LNCaP clone FGC (cell line): ENCODE measurements at regions not wholly inside any gene's neighbourhood (a gene's known extent, or its start where the extent isn't known, plus 50 kb on each side); places are given as distances from the start of the nearest gene placed in this dataset.
A peak's percentile ranks its signal among the peaks of the same experiment; 100 is the strongest.

Experiments used
- DNase-seq: peaks from one replicate; pipeline ENCODE4 v3.0.0-alpha.2; 2011; ENCODE audit warnings: low read depth
- H3K4me3 ChIP-seq: 2 replicates; pipeline ENCODE4 v1.5.1; 2011; ENCODE audit warnings: mild to moderate bottlenecking, low read depth, low read length, control low read depth
- TF ChIP-seq, protein P1 (sequence below): IDR thresholded peaks from 2 replicates; pipeline ENCODE4 v1.5.1; 2012; ENCODE audit warnings: mild to moderate bottlenecking; ENCODE audit not compliant: control insufficient read depth, insufficient read depth; ENCODE audit errors: extremely low read depth

DNA sequence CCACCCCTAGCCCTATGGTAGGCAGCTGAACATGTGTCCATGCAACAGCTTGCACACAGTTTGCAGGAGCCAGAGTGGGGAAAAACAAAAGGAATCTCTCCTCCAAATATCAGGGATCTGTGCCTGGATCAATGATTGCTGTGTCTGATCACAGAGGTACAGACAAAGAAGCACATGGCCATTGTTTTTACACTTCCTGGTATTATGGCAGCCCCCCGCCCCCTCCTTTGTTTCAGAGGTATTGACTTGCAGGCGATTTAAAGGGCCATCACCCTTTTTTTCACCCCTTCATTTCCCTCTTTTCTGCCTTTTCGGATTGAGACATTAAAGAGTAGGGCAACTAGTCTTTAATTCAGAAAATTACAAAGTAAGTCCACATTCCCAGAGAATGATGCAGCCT, 453.0 kb upstream of the LUZP2 start:
- DNase-seq = no peak
- TF ChIP-seq, protein P1, sequence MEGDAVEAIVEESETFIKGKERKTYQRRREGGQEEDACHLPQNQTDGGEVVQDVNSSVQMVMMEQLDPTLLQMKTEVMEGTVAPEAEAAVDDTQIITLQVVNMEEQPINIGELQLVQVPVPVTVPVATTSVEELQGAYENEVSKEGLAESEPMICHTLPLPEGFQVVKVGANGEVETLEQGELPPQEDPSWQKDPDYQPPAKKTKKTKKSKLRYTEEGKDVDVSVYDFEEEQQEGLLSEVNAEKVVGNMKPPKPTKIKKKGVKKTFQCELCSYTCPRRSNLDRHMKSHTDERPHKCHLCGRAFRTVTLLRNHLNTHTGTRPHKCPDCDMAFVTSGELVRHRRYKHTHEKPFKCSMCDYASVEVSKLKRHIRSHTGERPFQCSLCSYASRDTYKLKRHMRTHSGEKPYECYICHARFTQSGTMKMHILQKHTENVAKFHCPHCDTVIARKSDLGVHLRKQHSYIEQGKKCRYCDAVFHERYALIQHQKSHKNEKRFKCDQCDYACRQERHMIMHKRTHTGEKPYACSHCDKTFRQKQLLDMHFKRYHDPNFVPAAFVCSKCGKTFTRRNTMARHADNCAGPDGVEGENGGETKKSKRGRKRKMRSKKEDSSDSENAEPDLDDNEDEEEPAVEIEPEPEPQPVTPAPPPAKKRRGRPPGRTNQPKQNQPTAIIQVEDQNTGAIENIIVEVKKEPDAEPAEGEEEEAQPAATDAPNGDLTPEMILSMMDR = no peak
- no peak overlapping the region for H3K4me3 ChIP-seq

DNA sequence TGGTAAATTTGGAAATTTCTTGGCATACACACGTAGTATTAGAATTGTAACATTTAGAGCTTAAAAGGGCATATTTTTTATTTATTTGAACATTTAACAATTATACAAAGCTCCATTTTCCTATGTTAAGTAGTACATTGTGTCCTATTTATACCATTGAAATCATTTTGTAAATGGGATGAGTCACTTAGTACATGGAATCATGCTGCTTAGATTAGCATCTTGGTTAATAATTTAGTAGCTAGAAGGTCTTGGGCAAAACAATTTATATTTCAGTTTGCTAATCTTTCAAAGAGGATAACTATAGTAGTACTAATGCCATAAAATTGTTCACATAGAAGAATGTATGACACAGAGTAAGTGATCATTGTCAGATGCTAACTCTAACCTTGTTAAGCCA, 450.1 kb upstream of the LUZP2 start:
- no peak for DNase-seq
- no peak overlapping the region for H3K4me3 ChIP-seq
- TF ChIP-seq, protein P1 = no peak

DNA sequence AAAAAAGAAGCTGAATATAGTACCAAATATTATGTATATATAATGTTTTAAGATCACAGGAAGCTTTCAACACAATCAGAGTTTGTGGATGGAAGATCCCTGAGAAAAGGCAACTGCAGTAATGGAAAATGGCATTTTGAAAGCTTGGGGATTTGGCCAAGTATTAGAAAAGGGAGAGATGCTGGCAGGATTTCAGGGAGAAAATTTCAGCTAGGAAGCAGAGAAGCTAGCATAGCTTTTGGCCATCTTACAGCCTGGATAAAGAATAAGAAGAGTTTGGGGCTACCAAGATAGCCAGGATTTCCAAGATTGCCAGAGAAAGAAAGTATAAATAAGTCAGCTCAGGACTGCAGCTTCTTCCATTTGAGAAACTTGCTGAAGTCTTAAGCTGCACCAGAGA, 440.8 kb upstream of the LUZP2 start:
- no peak for DNase-seq
- TF ChIP-seq, protein P1 = no peak
- no peak overlapping the region for H3K4me3 ChIP-seq

DNA sequence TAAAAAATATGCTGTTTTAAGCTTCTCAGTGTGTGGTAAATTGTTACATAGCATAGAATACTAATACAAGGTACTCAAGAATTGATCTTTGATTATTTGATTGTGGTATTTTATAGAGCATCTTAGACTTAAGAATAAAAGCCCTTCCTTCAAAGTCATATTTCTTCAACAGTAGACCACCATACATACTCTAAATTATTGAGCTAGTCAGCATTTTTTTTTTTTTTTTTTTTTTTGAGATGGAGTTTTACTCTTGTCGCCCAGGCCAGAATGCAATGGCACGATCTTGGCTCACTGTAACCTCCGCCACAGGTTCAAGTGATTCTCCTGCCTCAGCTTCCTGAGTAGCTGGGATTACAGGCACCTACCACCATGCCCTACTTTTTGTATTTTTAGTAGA, 436.7 kb upstream of the LUZP2 start:
- TF ChIP-seq, protein P1 = no peak
- no peak overlapping the region for H3K4me3 ChIP-seq
- no peak for DNase-seq

DNA sequence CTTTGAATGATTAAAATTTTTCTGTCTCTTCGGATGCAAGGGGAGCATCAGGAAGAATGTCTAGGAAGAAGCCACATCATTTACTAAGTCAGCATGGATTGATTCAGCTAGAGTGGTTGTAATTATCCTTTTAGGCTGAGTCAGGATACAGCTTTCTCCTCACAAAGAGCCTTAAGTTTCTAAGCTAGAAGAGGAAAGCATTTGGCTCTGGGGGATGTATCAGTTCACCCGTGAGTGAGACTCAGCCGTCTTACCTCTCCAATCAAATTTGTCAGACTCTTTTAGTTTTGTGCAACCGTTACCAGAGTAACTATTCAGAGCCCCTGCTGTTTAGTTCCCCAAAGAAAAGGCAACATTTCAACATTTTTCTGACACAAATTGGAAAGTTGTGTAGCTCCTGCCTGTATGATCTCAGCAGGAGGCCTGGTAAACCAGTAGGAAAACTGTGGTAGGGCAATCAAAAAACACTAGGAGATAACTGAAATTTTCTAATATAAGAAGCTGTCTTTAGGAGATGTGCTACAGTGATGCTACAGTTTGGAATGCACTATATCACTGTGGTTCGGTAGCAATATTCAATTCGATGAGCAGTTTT, 432.4 kb upstream of the LUZP2 start:
- H3K4me3 ChIP-seq = no peak overlapping the region
- DNase-seq = no peak
- TF ChIP-seq, protein P1 = no peak

DNA sequence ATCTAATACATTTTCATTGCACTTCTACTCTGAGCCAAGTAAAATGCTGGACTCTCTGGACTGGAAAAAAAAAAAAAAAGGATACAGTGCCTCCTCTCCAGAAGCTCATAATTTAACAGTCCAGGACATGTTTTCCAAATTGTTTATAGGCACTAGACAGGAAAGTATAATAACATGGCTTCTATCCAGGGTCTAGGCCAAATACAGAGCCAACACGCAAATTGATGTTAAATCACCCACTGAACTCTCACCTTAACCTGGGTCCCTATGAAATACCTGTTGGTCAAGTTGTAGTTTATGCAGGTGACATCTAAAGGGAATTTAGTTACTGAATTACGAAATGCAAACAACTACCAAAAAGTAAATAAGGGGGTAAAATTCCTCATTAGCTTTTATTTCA, 428.7 kb upstream of the LUZP2 start:
- peak; percentile 61 for DNase-seq
- TF ChIP-seq, protein P1 = no peak
- H3K4me3 ChIP-seq = no peak overlapping the region

DNA sequence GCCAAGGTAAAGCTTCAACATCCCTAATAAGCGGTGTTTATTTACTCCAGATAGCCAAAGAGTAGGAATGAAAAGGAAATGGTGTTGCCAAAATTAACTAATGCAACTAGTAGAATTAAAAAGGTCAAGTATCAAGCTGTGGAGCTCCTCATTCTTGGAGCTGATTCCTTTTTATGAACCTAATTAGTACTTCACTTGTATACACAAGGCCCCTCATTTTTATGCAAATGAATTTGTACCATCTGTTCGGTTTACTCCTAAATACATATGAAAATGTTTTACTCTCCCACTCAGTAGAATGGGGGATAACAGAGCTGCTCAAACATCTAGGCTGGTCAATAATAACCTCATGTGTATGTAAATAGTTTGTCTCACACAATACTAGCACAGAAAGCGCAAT, 426.4 kb upstream of the LUZP2 start:
- no peak for DNase-seq
- no peak overlapping the region for H3K4me3 ChIP-seq
- TF ChIP-seq, protein P1 = no peak
